GM21717 (cell line): ENCODE measurements at regions not wholly inside any gene's neighbourhood (a gene's known extent, or its start where the extent isn't known, plus 50 kb on each side); places are given as distances from the start of the nearest gene placed in this dataset.

ENCODE experiments used
- ATAC-seq: cut with Tn5 transposase; IDR thresholded peaks from one replicate; pipeline ENCODE4 v1.9.1; 2021; ENCODE audit warnings: mild to moderate bottlenecking, moderate library complexity; ENCODE audit not compliant: unreplicated experiment

DNA sequence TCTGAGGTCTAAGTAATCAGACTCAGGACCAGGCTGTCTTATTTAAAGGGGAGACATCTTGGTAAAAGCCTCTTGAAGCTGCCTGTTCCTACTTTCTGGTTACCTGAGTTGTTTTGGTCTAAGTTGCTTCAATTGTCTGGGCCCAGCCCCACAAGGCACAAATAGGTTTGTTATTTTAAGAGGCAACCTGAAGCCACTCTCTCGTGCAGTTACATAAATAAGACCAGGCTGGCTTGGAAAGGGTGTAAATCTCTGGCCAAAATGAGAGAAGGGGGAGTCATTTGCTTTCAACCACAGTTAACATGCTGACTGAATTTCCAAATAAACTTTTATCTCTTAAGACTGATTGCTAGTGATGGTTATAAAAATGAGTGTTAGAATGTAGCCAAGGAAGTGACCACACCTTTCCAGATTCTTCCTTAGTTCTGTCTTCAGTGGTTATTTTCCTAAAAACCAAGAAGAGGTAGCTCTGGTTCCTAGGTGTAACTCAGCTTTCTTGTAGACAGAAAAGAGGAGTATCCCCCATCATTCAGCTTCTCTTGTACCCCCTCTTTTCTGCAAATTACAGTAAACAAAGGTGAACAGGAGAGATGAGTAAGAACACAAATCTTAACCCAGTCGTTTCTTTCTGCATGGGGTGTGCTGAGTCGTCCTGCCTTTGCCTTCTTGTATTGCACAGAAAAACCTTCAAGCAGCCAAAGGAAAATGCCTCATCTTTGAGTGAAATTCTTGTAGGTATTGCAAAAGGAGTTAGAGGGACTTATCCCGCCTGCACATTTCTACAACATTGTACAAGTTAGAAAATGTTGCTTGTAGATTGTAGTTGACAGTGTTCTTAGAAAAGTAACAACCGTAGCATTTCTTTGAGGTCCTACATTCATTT lies 161.5 kb upstream of the NT5C1B start:
- ATAC-seq = no peak

DNA sequence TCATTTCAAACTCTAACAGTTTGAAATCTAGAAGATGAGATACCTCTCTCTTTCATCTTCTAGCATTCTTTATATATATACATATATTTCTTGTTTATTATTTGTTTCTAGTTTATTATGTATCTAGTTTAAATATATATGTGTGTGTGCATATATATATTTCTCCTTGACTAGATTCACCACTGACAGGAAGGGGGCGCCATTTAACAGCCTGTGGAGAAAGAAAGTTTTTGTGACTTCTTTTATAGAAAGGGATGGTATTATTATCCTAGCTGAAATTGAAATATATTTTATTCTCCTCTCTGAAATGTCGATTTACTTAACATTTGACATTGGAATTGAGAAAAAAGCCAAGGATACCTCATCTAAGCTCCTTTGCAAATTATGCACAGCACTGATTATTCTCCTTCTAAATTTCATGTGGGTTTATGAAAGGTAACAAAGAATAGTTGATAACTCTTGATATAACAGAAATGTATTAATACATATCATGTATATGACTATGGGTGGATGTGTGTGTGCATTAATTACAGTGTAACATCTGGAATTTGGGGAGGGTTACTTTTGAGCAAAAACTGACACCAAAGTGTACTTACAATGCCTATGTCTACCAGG lies 160.7 kb upstream of the NT5C1B start:
- ATAC-seq = no peak

DNA sequence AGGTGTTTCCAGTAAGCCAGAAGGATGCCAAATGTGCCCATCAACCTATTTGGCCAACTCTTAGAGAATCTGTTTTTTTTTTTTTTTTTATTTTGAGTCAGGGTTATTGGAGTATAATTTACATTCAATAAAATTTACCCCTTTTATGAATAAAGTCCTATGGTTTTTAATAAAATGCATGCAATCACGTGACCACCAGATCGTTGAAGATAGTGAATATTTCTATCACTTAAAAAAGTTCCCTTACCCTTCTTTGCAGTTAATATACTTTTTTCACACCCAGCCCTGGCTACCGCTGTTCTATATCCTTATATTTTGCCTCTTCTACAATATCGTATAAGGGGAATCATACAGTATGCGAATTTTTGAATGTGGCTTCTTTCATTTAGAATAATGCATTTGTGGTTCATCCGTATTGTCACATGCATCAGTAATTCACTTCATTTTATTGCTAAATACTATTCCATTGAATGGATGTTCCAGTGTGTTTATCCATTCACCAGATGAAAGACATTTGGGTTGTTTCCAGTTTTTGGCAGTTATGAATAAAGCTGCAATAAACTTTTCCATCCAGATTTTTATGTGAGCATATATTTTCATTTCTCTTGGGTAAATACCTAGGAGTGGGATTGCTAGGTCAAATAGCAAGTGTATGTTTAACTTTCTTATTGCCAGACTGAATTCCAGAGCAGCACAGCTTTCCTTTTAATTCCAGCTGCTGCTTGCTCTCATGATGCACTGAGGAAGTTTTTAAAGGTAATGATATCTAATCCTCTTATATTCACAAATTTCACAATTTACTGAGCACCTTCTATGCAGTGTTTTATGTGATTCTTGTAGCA lies 156.3 kb upstream of the NT5C1B start:
- ATAC-seq = no peak

DNA sequence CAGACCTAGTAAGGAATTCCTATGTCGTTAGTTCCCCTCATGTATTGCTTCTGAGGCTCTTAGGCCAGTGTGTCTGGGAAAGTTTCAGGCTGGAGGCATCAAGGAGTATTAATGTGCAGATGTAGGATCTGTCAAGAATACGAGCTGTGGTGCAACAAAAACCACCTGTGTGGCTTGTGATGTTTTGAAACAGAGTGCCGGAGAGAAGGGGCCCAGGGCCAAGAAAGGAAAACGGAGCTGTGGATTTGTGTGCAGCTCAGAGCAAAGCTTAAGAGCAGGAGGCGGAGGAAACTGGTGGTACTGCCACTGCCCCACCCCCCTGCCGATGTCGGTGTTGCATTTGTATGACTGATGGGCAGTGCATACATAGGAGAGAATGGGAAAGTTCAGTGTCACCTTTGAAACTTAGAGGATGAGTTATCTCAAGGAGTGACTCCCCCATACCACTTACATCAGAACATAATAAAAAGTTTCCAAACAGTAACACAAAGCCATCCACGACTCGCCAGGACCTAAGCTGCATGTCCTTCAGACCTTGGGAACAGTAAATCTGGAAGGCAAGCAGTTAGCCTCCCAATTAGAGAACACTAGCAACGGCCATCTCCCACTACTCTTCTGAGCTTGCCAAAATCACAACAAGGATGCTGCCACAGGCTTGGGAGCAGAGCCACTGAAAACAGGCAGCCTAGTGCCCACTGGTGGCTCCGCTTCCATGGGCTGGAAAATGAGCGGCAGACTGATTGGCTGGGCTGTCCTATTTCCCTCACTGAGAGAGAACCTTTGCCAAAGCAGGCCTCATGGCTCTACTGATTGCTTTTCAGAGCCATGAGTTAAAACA lies 152.7 kb upstream of the NT5C1B start:
- ATAC-seq = no peak

DNA sequence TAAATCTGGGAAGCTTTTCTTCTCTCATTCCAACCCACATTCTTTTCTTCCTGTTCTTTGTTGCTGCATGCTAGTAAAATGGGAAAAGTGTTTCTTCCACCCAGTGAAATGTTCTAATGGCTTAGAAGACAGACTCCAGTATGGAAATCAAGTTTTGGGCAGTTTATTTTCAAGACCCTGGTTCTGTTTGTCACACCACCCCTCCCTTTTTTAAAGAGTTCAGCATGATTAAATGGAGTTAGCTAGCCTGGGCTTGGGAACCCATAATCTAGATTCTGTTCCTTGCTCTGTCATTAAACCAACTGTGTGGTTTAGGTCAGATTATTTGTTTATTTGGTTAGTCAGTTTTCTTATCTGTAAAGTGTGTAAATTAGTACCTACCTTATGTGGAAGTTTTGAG lies 151.8 kb upstream of the NT5C1B start:
- no peak for ATAC-seq

DNA sequence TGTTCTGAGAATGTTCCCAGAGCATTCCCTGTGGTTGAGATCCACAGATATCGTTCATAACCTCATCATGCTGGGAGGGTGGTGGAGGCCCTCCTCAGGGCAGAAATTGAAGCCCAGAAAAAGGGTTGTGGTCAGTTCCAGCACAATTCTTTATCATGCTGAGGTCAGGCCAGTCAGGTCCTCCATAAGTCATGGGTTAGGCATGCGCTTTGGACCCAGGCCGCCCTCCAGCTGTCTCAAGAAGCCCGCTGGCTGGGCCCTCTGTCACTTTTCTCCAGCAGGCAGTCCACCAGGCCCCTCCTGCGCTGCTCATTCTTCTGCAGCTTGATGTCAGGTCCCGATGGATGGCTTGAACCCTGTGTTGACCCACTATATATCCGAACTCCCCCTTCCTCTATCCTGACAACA lies 151.1 kb upstream of the NT5C1B start:
- ATAC-seq = no peak

DNA sequence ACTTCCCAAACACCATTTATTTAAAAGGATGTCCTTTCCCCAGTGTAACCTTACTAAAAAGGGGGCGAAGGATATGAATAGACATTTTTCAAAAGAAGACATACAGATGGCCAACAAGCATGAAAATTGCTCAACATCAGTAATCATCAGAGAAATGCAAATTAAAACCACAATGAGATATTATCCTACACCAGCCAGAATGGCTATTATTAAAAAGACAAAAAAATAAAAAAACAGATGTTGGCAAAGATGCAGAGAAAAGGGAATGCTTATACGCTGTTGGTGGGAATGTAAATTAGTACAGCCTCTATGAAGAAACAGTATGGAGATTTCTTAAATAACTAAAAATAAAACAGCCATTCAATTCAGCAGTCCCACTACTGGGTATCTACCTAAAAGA lies 142.3 kb upstream of the NT5C1B start:
- no peak for ATAC-seq

DNA sequence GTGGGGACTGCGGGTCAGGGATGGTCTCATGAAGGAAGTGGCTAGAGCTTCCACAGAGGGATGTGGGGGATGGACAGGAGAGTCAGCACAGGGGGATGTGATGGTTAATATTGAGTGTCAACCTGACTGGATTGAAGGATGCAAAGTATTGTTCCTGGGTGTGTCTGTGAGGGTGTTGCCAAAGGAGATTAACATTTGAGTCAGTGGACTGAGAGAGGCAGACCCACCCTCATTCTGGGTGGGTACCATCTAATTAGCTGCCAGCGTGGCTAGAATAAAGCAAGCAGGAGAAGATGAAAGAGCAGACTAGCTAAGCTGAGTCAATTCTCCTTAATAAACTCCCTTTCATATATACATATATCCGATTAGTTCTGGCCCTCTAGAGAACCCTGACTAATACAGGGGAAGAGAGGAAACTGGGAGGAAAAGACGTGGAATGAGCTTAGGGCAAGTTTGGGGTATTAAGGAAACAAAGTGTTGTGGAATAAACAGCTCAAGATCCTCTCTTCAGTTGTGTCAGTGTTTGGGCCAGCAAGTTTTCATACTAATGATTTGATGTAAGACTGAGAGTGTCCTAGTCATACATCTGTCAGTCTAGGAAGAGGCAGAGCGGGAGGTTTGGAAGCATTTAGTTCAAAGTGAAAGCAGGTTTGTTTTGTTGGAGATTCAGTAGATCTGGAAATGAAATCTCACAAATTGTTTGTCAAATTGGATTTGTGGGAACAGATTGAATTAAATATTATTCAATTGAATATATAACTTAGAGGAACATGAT lies 135.2 kb upstream of the NT5C1B start:
- ATAC-seq = no peak

DNA sequence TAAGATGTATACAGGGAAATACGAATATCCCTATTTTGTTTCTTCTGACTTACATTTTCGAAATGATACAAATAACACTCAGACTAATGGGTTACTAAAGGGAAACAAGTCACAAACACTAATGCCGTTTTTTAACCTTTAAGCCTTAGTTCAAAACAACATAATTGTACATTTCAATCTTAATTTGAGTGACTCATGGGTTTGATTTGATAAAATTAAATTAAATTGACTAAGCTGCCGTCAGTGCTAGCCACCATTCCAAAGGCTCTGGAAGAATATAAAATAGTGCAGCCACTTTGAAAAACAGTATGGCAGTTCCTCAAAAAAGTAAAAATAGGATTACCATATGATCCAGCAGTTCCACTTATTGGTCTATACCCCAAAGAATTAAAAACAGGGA lies 133.8 kb upstream of the NT5C1B start:
- no peak for ATAC-seq

DNA sequence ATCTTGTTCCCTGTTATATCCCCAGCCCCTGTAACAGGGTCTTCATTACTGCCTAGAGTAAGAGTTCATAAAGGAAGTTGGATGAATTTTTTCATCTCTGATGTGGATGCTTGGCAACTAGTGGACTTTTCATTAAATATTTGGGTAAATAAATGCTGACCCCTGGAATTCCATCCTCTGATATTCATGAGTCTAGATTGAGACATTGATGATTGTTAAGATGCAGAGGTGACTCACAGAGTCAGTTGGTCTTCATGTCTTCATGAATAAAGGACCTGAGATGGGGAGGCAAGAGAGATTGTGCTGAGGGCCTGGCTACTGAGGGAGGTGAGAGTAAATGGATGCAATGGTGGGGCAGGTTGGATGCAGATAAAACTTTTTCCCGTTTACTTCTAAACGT lies 132.7 kb upstream of the NT5C1B start:
- ATAC-seq = no peak

DNA sequence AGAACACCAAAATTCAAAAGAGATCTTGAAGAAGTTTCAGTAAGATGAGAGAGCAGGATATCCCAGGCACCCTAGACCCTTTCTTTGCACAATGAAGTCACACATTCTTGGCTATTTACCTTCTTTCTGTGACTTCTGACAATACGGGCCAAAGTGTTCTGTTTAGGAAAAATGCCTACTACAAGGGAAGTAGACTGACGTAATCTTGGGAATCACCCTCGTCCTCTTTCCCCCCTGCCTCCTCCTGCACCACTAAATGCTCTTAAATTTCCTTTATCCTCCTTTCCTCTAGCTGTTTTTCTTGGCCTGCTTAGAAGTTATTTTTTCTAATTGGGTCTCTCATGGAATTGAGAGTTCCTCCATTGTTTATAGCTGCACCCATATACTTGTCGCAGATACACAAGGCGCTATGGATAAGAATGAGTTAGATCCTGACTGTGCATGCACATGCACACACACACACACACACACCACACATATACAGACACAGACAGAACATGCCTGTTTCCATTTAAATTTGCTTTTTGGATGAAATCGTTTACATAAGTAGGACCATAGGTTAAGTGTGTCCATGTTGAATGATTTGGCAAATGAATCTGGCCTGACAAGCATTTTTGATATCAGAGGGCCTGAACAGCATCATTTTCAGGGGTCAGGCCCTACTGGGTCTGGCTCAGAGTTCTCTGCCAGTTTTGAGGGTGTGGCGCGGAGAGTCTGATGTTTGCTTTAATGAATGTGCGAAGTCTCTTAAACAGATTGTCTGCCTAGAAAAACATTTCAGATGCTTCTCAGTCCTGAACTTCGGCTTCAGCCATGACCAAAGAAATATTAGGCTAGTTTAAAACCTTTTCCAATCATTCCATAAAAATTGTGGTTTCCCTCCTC lies 131.9 kb upstream of the NT5C1B start:
- ATAC-seq = no peak

DNA sequence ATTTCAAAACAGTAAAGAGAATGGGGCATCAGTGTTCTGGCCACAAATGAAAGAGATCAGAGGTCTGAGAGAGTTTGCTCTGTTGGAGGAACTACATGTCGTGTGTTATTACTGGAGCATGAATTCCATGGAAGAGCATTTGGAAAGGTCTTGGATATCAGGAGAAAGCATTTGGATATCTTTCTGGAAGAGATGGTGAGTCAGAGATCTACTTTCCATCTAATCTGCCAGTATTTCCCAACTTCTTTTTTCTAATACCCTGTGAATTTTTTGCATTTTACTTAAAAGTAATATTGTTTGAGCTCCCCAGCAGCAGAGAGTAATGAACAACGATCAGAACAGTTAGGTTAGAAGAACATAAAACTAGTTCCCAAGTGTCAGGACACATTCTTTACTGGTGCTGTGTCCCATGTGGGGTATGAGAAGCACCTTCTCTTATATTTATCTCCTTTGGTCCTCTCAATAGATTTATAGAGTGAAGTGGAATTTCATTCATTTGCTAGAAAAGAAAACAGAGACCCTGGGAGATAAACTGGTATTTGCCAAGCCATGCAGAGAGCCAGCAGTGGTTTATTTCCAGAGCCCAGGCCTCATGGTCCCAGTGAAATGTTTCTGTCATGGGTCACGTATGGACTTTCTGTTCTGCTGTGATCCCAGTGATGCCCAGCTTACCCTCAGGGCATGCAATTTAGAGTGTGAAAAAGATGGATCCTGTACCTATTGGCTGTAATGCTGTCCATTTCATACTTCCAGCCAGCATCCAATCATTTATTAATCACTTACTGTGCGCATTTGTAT lies 130.8 kb upstream of the NT5C1B start:
- ATAC-seq = no peak

DNA sequence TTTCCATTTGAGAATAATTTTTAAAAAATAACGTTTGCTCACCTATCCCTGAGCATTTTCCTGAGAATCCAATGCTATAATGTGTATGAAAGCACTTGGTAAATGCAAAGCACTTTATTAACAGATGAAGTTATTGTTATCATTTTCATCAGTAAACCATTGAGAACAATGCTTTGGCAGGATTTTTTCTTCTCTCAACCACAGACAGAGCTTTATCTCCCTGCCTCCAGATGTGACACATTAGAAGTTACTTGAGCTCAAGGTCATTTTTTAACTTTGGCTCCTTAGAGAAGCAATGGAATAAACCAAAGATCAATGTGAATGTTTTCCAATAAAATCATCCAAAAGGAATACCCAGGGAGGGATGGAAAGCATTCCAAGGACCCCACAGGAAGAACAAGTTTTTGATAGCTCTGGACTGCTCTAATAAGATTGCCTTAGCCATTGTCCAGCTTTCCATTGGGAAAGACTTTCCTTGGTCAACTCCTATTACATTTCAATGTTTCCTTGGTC lies 118.9 kb upstream of the NT5C1B start:
- ATAC-seq = no peak

DNA sequence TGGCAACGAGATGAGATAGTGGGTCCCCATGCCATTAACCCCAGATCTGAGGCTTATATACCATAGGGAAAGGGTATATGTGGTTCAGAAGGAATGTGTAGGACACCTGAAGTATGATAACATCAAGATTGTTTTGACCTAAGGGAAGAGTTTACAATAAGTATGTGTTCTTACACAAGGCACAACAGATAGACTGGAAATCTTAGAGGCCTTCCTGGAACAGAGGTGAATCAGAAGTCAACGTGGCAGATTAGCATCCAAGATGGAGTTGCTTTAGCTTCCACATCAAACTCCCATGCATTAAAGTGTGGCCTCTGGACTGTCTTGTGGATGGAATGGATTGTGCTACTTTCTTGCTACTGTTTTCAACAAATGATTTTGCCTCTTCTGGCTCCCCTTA lies 116.6 kb upstream of the NT5C1B start:
- ATAC-seq = no peak

DNA sequence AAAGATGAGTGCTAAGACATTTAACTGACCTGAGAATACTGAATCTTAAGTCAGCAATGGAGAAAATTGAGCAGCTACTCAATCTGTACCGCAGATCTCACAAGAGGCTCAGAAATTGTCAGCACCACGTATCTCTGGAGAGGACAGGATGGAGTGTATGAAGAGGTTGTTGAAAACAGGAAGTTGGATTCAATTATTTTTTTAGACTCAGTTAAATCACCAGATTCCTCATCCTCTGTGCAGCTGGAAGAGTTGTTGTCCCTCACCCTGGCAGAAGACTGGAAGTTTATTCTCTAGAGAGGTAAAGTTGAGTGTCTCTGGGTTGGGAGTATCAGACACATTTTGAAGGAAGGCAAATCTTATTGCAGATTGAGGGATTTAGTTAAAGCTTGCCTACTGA lies 114.9 kb upstream of the NT5C1B start:
- ATAC-seq = no peak

DNA sequence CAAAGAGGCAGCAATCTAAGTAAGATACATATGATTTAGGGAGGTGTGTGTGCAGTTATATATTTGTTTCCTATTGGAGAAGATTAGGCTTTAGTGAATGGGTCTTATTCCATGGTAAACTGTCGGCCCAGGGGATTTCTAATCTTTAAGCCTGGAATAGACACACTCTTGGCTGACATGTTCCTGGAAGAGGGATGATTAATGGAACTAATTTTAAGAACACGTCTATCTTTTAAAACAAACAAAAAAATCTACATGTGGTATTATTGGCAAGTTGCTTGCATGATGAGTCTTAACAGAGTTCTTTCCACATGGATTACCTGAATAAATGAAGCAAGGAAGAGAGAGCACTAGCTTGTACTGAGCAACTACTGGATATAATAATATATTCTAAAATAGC lies 114.2 kb upstream of the NT5C1B start:
- no peak for ATAC-seq

DNA sequence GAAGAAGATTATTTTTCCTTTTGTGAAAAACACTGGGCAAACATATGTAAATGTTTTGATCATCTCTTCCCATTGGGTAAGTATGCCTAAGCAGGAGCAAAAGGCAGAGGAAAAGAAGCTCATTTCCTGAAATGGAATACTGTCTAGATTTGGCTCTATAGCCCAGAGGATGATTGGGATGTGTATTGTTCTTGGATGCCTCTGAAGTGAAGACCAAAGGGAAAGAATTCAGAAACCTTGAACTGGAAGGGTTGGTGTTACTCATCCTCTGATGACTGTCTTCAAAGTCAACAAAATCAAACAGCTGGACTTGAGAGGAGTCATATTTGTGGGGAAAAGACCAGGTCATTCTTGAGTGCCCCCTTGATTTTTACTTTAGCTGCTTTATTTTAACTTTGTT lies 112.6 kb upstream of the NT5C1B start:
- no peak for ATAC-seq

DNA sequence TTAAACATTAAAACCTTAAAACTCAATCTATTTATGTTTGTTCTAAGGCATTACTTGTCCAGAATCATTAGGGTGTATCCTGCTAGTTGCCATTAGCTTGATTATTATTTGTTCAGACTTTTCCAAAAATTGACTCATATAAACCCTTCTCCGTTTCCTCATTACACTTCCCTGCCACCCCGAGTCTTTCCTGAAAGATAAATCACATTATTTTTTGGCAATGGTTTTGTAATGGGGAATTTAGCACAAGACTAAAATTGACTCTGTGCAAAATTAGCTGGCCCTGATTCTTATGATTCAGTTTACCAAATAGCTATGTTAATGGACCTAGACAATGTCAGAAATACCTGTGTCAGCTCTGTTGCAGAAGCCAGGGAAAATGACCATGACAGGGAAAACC lies 112.2 kb upstream of the NT5C1B start:
- no peak for ATAC-seq
